ENCODE measurements at regions not wholly inside any gene's neighbourhood (a gene's known extent, or its start where the extent isn't known, plus 50 kb on each side); places are given as distances from the start of the nearest gene placed in this dataset.

GRCh38 chr10:78302739-78302988 lies 269.0 kb downstream of the RPS24 start:
- TF ChIP-seq EZH2 (IDR thresholded peaks at IDR 0.05) = no peak
- no peak for TF ChIP-seq POLR2AphosphoS5 (IDR thresholded peaks at IDR 0.05; ENCODE audit: borderline replicate concordance, low read depth, low read length)

Data from SK-N-MC (cell line).